A549 (cell line): ENCODE measurements at regions not wholly inside any gene's neighbourhood (a gene's known extent, or its start where the extent isn't known, plus 50 kb on each side); places are given as distances from the start of the nearest gene placed in this dataset.

ENCODE experiments used
- ATAC-seq, 2 experiments: fragments of 200-7000 bp in 1 of 2; fragments of >200 bp in 1 of 2; cut with Nextera tagmentation in 1 of 2; cut with Tn5 transposase in 1 of 2; 3 replicates each; pipeline versions ENCODE4 v1.8.0 to v1.9.1; 2018 to 2020; ENCODE audit warnings: mild to moderate bottlenecking in 1 of 2, moderate library complexity in 1 of 2
- CTCF ChIA-PET: fragments of 300-600 bp; sonication (Branson Sonifier 250); formaldehyde crosslinking; extraction: SDS; loops from one replicate; lab custom pipeline; 2021; ENCODE audit warnings: antibody characterized with exemption, inconsistent platforms; lab: Yijun Ruan, JAX
- POLR2A ChIA-PET: fragments of 350-600 bp; formaldehyde crosslinking; extraction: SDS; loops from one replicate; lab custom pipeline; 2021; ENCODE audit warnings: antibody characterized with exemption, inconsistent platforms; lab: Yijun Ruan, JAX
- DNase-seq, 2 experiments: peaks; one replicate each; pipeline versions ENCODE4 v3.0.0 to v3.0.0-alpha.2; 2011 to 2016; ENCODE audit warnings: low read depth in 1 of 2, low spot score in 1 of 2
- FAIRE-seq: peaks from 2 replicates; lab custom pipeline; 2011; peaks lifted over from hg19 to GRCh38; lab: Jason Lieb, UNC
- H3K27ac ChIP-seq, 2 experiments: fragments of >200 bp; sonication (Bioruptor Twin); formaldehyde crosslinking; 3 replicates each; pipeline ENCODE4 v1.5.1; 2016 to 2017
- H3K4me1 ChIP-seq: fragments of >200 bp; sonication (Bioruptor Twin); formaldehyde crosslinking; 3 replicates; pipeline ENCODE4 v1.6.1; 2016
- H3K4me2 ChIP-seq: fragments of >200 bp; sonication (Bioruptor Twin); formaldehyde crosslinking; 3 replicates; pipeline ENCODE4 v1.6.1; 2016
- H3K4me3 ChIP-seq: fragments of >200 bp; sonication (Bioruptor Twin); formaldehyde crosslinking; 3 replicates; pipeline ENCODE4 v1.5.1; 2016
- H3K9me3 ChIP-seq: fragments of >200 bp; sonication (Bioruptor Twin); formaldehyde crosslinking; 3 replicates; pipeline ENCODE4 v1.6.1; 2016
- CBX8 ChIP-seq: fragments of 200-600 bp; sonication (generic); IDR thresholded peaks from 2 replicates; pipeline ENCODE4 v1.6.1; 2016
- CHD2 ChIP-seq: fragments of 150-350 bp; IDR thresholded peaks from 2 replicates; pipeline ENCODE4 v1.6.1; 2014; ENCODE audit warnings: low read length; ENCODE audit not compliant: partially characterized antibody
- EHMT2 ChIP-seq: fragments of 200-600 bp; sonication (generic); IDR thresholded peaks from 2 replicates; pipeline ENCODE4 v1.6.1; 2016; ENCODE audit warnings: antibody characterized with exemption, low read depth, mild to moderate bottlenecking, moderate library complexity
- EP300 ChIP-seq, 2 experiments: fragments of >200 bp; sonication (Bioruptor Twin); formaldehyde crosslinking; IDR thresholded peaks; 2 replicates in 1 of 2; 3 replicates in 1 of 2; pipeline ENCODE4 v1.6.1; 2016 to 2017
- ESRRA ChIP-seq: fragments of 150-350 bp; IDR thresholded peaks from 2 replicates; pipeline ENCODE4 v1.6.1; 2014; ENCODE audit warnings: mild to moderate bottlenecking, low read length, borderline replicate concordance
- GATA3 ChIP-seq: IDR thresholded peaks from 2 replicates; pipeline ENCODE4 v1.6.1; 2012; ENCODE audit warnings: borderline replicate concordance
- HOXB13 ChIP-seq: fragments of 250-450 bp; sonication (Bioruptor Pico); IDR thresholded peaks from 2 replicates; pipeline ENCODE4 v1.5.0; 2020; ENCODE audit warnings: low read depth, mild to moderate bottlenecking, moderate library complexity
- HOXB5 ChIP-seq: fragments of 250-450 bp; sonication (Bioruptor Pico); IDR thresholded peaks from 2 replicates; pipeline ENCODE4 v1.5.0; 2020; ENCODE audit warnings: mild to moderate bottlenecking, moderate library complexity
- MYC ChIP-seq: IDR thresholded peaks from 2 replicates; pipeline ENCODE4 v1.6.1; 2012; ENCODE audit warnings: mild to moderate bottlenecking, inconsistent platforms, low read length, improper control_type of control experiment, borderline replicate concordance
- NFE2L2 ChIP-seq: fragments of 150-350 bp; conservative IDR thresholded peaks from 2 replicates; pipeline ENCODE4 v1.6.1; 2014; ENCODE audit warnings: low read length
- POLR2AphosphoS2 ChIP-seq: conservative IDR thresholded peaks from 2 replicates; pipeline ENCODE4 v1.6.1; 2012; ENCODE audit warnings: low read length, improper control_type of control experiment, inconsistent platforms
- RAD21 ChIP-seq, 2 experiments: fragments of >200 bp in 1 of 2; sonication (Bioruptor Twin) in 1 of 2; formaldehyde crosslinking in 1 of 2; IDR thresholded peaks in 1 of 2; conservative IDR thresholded peaks in 1 of 2; 2 replicates in 1 of 2; 3 replicates in 1 of 2; pipeline ENCODE4 v1.6.1; 2012 to 2018; ENCODE audit warnings: inconsistent platforms in 1 of 2
- SREBF2 ChIP-seq: fragments of 450-650 bp; IDR thresholded peaks from 2 replicates; pipeline ENCODE4 v1.6.1; 2014; ENCODE audit warnings: mild to moderate bottlenecking, moderate library complexity
- TP53 ChIP-seq: fragments of 250-450 bp; sonication (Bioruptor Pico); IDR thresholded peaks from 2 replicates; pipeline ENCODE4 v1.5.0; 2021; ENCODE audit warnings: mild to moderate bottlenecking, moderate library complexity
- ZFP36 ChIP-seq: fragments of 450-650 bp; IDR thresholded peaks from 2 replicates; pipeline ENCODE4 v1.6.1; 2014; ENCODE audit warnings: borderline replicate concordance; ENCODE audit not compliant: partially characterized antibody
- WGBS: methylation state at CpG from one replicate; pipeline ENCODE4 v1.1.6; 2017; ENCODE audit errors: missing lambda C conversion rate; 5-methylcytosine and 5-hydroxymethylcytosine counted together
- TF ChIP-seq, protein P1 (sequence below): fragments of >200 bp; sonication (Bioruptor Twin); formaldehyde crosslinking; IDR thresholded peaks from 3 replicates; pipeline ENCODE4 v1.5.1; 2016
- TF ChIP-seq, protein P2 (sequence below): fragments of >200 bp; sonication (Bioruptor Twin); formaldehyde crosslinking; IDR thresholded peaks from 3 replicates; pipeline ENCODE4 v1.6.1; 2016
- TF ChIP-seq, protein P3 (sequence below): fragments of 150-350 bp; IDR thresholded peaks from 2 replicates; pipeline ENCODE4 v1.6.1; 2014; ENCODE audit warnings: low read depth, mild to moderate bottlenecking, low read length
- TF ChIP-seq, protein P4 (sequence below): IDR thresholded peaks from 2 replicates; pipeline ENCODE4 v1.6.1; 2012; ENCODE audit warnings: low read depth, borderline replicate concordance

DNA sequence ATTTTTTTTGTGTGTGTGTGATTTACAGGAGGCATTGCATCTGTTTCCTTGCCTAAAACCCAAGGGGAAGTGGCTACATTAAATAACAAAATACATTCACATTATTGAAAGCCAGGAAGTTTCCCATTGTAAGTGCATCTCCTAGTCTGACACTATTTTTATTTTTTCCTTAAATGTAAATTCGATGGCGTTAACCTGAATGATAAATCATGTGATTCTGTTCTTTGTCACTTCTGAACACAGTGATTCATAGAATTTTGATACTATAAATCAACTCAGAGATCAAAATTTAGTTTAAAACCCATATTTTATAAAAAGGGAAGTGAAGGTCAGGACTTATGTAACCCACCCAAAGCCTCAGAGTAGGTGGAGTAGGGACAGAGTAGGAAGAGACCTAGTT, 258.1 kb downstream of the GABRG1 start:
- no peak for ATAC-seq
- FAIRE-seq: no peak
- H3K9me3 ChIP-seq: no peaks in the 10 kb centered on the region
- no peaks in the 10 kb centered on the region for H3K4me1 ChIP-seq
- H3K4me3 ChIP-seq: no peak overlapping the region
- H3K4me2 ChIP-seq: no peak overlapping the region
- POLR2A ChIA-PET: no interaction called here
- no peak for DNase-seq
- no peak for TF ChIP-seq HOXB5 (CRISPR knock-in tag)
- no peak for TF ChIP-seq MYC
- TF ChIP-seq, protein P1, sequence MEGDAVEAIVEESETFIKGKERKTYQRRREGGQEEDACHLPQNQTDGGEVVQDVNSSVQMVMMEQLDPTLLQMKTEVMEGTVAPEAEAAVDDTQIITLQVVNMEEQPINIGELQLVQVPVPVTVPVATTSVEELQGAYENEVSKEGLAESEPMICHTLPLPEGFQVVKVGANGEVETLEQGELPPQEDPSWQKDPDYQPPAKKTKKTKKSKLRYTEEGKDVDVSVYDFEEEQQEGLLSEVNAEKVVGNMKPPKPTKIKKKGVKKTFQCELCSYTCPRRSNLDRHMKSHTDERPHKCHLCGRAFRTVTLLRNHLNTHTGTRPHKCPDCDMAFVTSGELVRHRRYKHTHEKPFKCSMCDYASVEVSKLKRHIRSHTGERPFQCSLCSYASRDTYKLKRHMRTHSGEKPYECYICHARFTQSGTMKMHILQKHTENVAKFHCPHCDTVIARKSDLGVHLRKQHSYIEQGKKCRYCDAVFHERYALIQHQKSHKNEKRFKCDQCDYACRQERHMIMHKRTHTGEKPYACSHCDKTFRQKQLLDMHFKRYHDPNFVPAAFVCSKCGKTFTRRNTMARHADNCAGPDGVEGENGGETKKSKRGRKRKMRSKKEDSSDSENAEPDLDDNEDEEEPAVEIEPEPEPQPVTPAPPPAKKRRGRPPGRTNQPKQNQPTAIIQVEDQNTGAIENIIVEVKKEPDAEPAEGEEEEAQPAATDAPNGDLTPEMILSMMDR: no peak
- no peak for TF ChIP-seq EP300 (IDR thresholded peaks at IDR 0.05)
- TF ChIP-seq, protein P2, sequence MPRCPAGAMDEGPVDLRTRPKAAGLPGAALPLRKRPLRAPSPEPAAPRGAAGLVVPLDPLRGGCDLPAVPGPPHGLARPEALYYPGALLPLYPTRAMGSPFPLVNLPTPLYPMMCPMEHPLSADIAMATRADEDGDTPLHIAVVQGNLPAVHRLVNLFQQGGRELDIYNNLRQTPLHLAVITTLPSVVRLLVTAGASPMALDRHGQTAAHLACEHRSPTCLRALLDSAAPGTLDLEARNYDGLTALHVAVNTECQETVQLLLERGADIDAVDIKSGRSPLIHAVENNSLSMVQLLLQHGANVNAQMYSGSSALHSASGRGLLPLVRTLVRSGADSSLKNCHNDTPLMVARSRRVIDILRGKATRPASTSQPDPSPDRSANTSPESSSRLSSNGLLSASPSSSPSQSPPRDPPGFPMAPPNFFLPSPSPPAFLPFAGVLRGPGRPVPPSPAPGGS: no peak
- no peak for TF ChIP-seq SREBF2
- no peak for TF ChIP-seq RAD21 (conservative IDR thresholded peaks at IDR 0.05 in 1 of 2, IDR thresholded peaks at IDR 0.05 in 1 of 2)
- TF ChIP-seq TP53: no peak
- TF ChIP-seq, protein P3, sequence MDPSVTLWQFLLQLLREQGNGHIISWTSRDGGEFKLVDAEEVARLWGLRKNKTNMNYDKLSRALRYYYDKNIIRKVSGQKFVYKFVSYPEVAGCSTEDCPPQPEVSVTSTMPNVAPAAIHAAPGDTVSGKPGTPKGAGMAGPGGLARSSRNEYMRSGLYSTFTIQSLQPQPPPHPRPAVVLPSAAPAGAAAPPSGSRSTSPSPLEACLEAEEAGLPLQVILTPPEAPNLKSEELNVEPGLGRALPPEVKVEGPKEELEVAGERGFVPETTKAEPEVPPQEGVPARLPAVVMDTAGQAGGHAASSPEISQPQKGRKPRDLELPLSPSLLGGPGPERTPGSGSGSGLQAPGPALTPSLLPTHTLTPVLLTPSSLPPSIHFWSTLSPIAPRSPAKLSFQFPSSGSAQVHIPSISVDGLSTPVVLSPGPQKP: no peak
- no peak for TF ChIP-seq GATA3
- no peak for TF ChIP-seq POLR2AphosphoS2
- TF ChIP-seq, all 56 proteins: peak for 0
- CTCF ChIA-PET: no interaction called here
- WGBS: 6% methylated on average over 2 of the region's 2 CpGs
- no peak overlapping the region for H3K27ac ChIP-seq

DNA sequence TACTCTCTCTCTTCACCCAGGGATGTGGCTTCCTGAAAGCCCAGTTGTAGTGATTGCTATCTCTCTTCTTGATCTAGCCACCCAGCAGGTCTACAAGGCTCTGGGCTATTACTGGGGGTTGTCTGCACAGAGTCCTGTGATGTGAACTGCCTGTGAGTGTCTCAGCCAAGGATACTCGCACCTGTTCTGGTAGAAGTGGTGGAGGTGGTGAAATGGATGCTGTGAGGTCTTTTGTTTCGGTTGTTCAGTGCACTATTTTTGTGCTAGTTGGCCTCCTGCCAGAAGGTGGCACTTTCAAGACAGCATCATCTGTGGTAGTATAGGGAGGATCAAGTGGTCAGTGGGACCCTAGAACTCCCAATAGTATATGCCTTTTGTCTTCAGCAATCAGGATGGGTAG, 268.0 kb downstream of the GABRG1 start:
- H3K9me3 ChIP-seq: no peaks in the 10 kb centered on the region
- H3K4me2 ChIP-seq: no peak overlapping the region
- ChIA-PET POLR2A (no interaction called here), CTCF (no interaction called here)
- no peak overlapping the region for H3K27ac ChIP-seq
- FAIRE-seq (no peak), DNase-seq (no peak), ATAC-seq (no peak)
- 0% methylated on average over 2 of the region's 2 CpGs for WGBS
- TF ChIP-seq CHD2: no peak
- TF ChIP-seq, protein P4, sequence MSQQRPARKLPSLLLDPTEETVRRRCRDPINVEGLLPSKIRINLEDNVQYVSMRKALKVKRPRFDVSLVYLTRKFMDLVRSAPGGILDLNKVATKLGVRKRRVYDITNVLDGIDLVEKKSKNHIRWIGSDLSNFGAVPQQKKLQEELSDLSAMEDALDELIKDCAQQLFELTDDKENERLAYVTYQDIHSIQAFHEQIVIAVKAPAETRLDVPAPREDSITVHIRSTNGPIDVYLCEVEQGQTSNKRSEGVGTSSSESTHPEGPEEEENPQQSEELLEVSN: no peak
- no peak for TF ChIP-seq HOXB13 (CRISPR knock-in tag)
- TF ChIP-seq ZFP36: no peak
- no peak for TF ChIP-seq EP300 (IDR thresholded peaks at IDR 0.05)
- TF ChIP-seq GATA3: no peak
- TF ChIP-seq EHMT2: no peak
- TF ChIP-seq ESRRA: no peak
- TF ChIP-seq, protein P3: no peak
- no peak for TF ChIP-seq CBX8
- TF ChIP-seq NFE2L2: no peak
- no peak overlapping the region for H3K4me3 ChIP-seq
- H3K4me1 ChIP-seq: no peaks in the 10 kb centered on the region
